HepG2 (cell line): ENCODE measurements at regions not wholly inside any gene's neighbourhood (a gene's known extent, or its start where the extent isn't known, plus 50 kb on each side); places are given as distances from the start of the nearest gene placed in this dataset.

ENCODE experiments used
- ATAC-seq: fragments of 200-7000 bp; cut with Tn5 transposase; 3 replicates; pipeline ENCODE4 v1.9.1; 2020; ENCODE audit warnings: mild to moderate bottlenecking, moderate library complexity
- BruUV-seq: library from RNA; stranded (reverse); fragments of 400-500 nt; replicated peaks from 2 replicates; lab custom pipeline; 2021; lab: Mats Ljungman, UMichigan
- CTCF ChIA-PET: fragments of 300-600 bp; formaldehyde crosslinking; extraction: SDS; loops from one replicate; lab custom pipeline; 2021; ENCODE audit warnings: low total read pairs, inconsistent platforms, low intra/inter-chr PET ratio; lab: Yijun Ruan, JAX
- POLR2A ChIA-PET: fragments of 350-600 bp; sonication (Branson Sonifier 250); formaldehyde crosslinking; loops from one replicate; lab custom pipeline; 2020; ENCODE audit warnings: antibody characterized with exemption, inconsistent platforms; lab: Yijun Ruan, JAX
- DNase-seq: peaks from one replicate; pipeline ENCODE4 v3.0.0-alpha.2; 2015; ENCODE audit warnings: low spot score
- FAIRE-seq: peaks from 3 replicates; lab custom pipeline; 2011; peaks lifted over from hg19 to GRCh38; lab: Jason Lieb, UNC
- H2AFZ ChIP-seq: one replicate; pipeline ENCODE4 v1.6.1; 2011; ENCODE audit warnings: low read length, inconsistent platforms
- H3K27ac ChIP-seq: fragments of 300-600 bp; 3 replicates; pipeline ENCODE4 v1.8.0; 2011; ENCODE audit warnings: mixed run types, mild to moderate bottlenecking, mixed read lengths, low read length, inconsistent platforms; ENCODE audit not compliant: insufficient read depth; ENCODE audit errors: extremely low read length
- H3K27me3 ChIP-seq, 2 experiments: fragments of 200-600 bp in 1 of 2; 2 replicates in 1 of 2; 3 replicates in 1 of 2; pipeline versions ENCODE4 v1.6.0 to v1.8.0; 2011; ENCODE audit warnings: low read length in 2 of 2, mild to moderate bottlenecking in 2 of 2, moderate library complexity in 2 of 2, inconsistent platforms in 1 of 2; ENCODE audit not compliant: insufficient read depth in 2 of 2, control insufficient read depth in 1 of 2
- H3K36me3 ChIP-seq, 2 experiments: fragments of 200-600 bp in 1 of 2; replicated peaks in 1 of 2; 2 replicates in 1 of 2; 3 replicates in 1 of 2; pipeline versions ENCODE4 v1.5.1 to v1.8.0; 2011; ENCODE audit warnings: low read length in 2 of 2, inconsistent platforms in 1 of 2; ENCODE audit not compliant: insufficient read depth in 2 of 2, control insufficient read depth in 1 of 2
- H3K4me1 ChIP-seq: 2 replicates; pipeline ENCODE4 v1.5.1; 2012; ENCODE audit warnings: low read length, inconsistent platforms; ENCODE audit not compliant: insufficient read depth
- H3K4me2 ChIP-seq: 2 replicates; pipeline ENCODE4 v1.6.0; 2011; ENCODE audit warnings: low read depth, low read length, inconsistent platforms
- H3K4me3 ChIP-seq, 3 experiments: fragments of 200-600 bp in 1 of 3; sonication (generic), shearing (Covaris generic) in 1 of 3; replicated peaks in 1 of 3; 2 replicates each; pipeline ENCODE4 v1.5.1; 2011 to 2016; ENCODE audit warnings: low read length in 3 of 3, inconsistent platforms in 2 of 3, low read depth in 2 of 3, mild to moderate bottlenecking in 2 of 3, control low read depth in 1 of 3, mixed read lengths in 1 of 3; ENCODE audit not compliant: insufficient read depth in 1 of 3
- H3K79me2 ChIP-seq: one replicate; pipeline ENCODE4 v1.6.1; 2011; ENCODE audit warnings: low read length, inconsistent platforms; ENCODE audit not compliant: insufficient read depth
- H3K9ac ChIP-seq: 2 replicates; pipeline ENCODE4 v1.6.0; 2011; ENCODE audit warnings: mild to moderate bottlenecking, low read depth, low read length, inconsistent platforms; ENCODE audit not compliant: insufficient read depth
- H3K9me3 ChIP-seq: 2 replicates; pipeline ENCODE4 v1.5.1; 2012; ENCODE audit warnings: mild to moderate bottlenecking, low read length
- H4K20me1 ChIP-seq: 2 replicates; pipeline ENCODE4 v1.6.0; 2011; ENCODE audit warnings: inconsistent platforms, mild to moderate bottlenecking, low read length, moderate library complexity; ENCODE audit not compliant: insufficient read depth
- GABPA ChIP-seq, 2 experiments: IDR thresholded peaks; 2 replicates each; pipeline ENCODE4 v1.6.1; 2011 to 2016; ENCODE audit warnings: low read depth in 2 of 2, low read length in 1 of 2, missing biosample characterization in 1 of 2, missing genetic modification characterization in 1 of 2
- HNRNPH1 ChIP-seq: fragments of 200-400 bp; formaldehyde crosslinking; optimal IDR thresholded peaks from 2 replicates; pipeline ENCODE3; 2017; ENCODE audit warnings: mild to moderate bottlenecking, low read depth, low read length
- HNRNPLL ChIP-seq: fragments of 200-400 bp; formaldehyde crosslinking; IDR thresholded peaks from 2 replicates; pipeline ENCODE4 v1.6.1; 2017; ENCODE audit warnings: mild to moderate bottlenecking, low read depth, low read length; ENCODE audit not compliant: poor library complexity, severe bottlenecking
- MED13 ChIP-seq: sonication (generic); formaldehyde crosslinking; IDR thresholded peaks from 2 replicates; pipeline ENCODE4 v1.5.0; 2020; ENCODE audit warnings: missing genetic modification reagents
- MYC ChIP-seq: sonication (generic); formaldehyde crosslinking; IDR thresholded peaks from 2 replicates; pipeline ENCODE4 v1.9.0; 2021; ENCODE audit warnings: missing genetic modification reagents, borderline replicate concordance
- NFE2L1 ChIP-seq: sonication (generic); formaldehyde crosslinking; IDR thresholded peaks from 2 replicates; pipeline ENCODE4 v1.4.0; 2020; ENCODE audit warnings: missing genetic modification reagents, mild to moderate bottlenecking, borderline replicate concordance
- NONO ChIP-seq, 2 experiments: fragments of 450-650 bp in 1 of 2; sonication (generic) in 1 of 2; formaldehyde crosslinking in 1 of 2; IDR thresholded peaks in 1 of 2; conservative IDR thresholded peaks in 1 of 2; 2 replicates each; pipeline versions ENCODE4 v1.6.1 to v1.8.0; 2017 to 2022; ENCODE audit warnings: mild to moderate bottlenecking in 1 of 2, missing genetic modification reagents in 1 of 2, moderate library complexity in 1 of 2
- RNF2 ChIP-seq: fragments of 450-650 bp; conservative IDR thresholded peaks from 2 replicates; pipeline ENCODE4 v1.6.1; 2016; ENCODE audit warnings: low read depth
- SOX6 ChIP-seq, 2 experiments: fragments of 450-650 bp in 1 of 2; sonication (generic) in 1 of 2; formaldehyde crosslinking in 1 of 2; IDR thresholded peaks; 2 replicates each; pipeline versions ENCODE4 v1.4.0 to v1.6.1; 2017 to 2020; ENCODE audit warnings: antibody characterized with exemption in 1 of 2, mild to moderate bottlenecking in 1 of 2, missing genetic modification reagents in 1 of 2
- TMF1 ChIP-seq: sonication (generic); formaldehyde crosslinking; IDR thresholded peaks from 2 replicates; pipeline ENCODE4 v1.8.1; 2022; ENCODE audit warnings: low read depth, missing genetic modification reagents
- U2AF2 ChIP-seq: fragments of 200-400 bp; formaldehyde crosslinking; IDR thresholded peaks from 2 replicates; pipeline ENCODE4 v1.6.1; 2017; ENCODE audit warnings: low read depth, mild to moderate bottlenecking, low read length
- ZNF383 ChIP-seq: sonication (generic); formaldehyde crosslinking; IDR thresholded peaks from 2 replicates; pipeline ENCODE4 v1.4.0; 2020; ENCODE audit warnings: missing genetic modification reagents, mild to moderate bottlenecking, borderline replicate concordance
- ZNF564 ChIP-seq: sonication (generic); formaldehyde crosslinking; IDR thresholded peaks from 2 replicates; pipeline ENCODE4 v1.8.1; 2023; ENCODE audit warnings: mild to moderate bottlenecking, missing genetic modification reagents
- ZNF7 ChIP-seq: IDR thresholded peaks from 2 replicates; pipeline ENCODE4 v1.6.1; 2016; ENCODE audit warnings: missing biosample characterization, missing genetic modification reagents
- ZNF772 ChIP-seq: sonication (generic); formaldehyde crosslinking; IDR thresholded peaks from 2 replicates; pipeline ENCODE4 v1.5.0; 2020; ENCODE audit warnings: mild to moderate bottlenecking, missing genetic modification reagents
- ZNF878 ChIP-seq: sonication (generic); formaldehyde crosslinking; IDR thresholded peaks from 2 replicates; pipeline ENCODE4 v1.8.1; 2023; ENCODE audit warnings: mild to moderate bottlenecking, missing genetic modification reagents, moderate library complexity
- in situ Hi-C: cut with HindIII; loops from 2 replicates; pipeline ENCODE4 v1.10.0; 2017; ENCODE audit warnings: low pct_unique_long_range_greater_than_20kb; ENCODE audit not compliant: extremely low pct_ligation_motif_present
- intact Hi-C: fragments of 100-400 bp; cut with micrococcal nuclease; formaldehyde crosslinking; loops from one replicate; pipeline ENCODE4 v1.10.0; 2022; ENCODE audit not compliant: unreplicated experiment
- TF ChIP-seq, protein P1 (sequence below): sonication (generic); formaldehyde crosslinking; IDR thresholded peaks from 2 replicates; pipeline ENCODE4 v1.4.0; 2020; ENCODE audit warnings: mild to moderate bottlenecking, missing genetic modification reagents
- TF ChIP-seq, protein P2 (sequence below): sonication (generic); formaldehyde crosslinking; IDR thresholded peaks from 2 replicates; pipeline ENCODE4 v1.8.0; 2023; ENCODE audit warnings: mild to moderate bottlenecking, missing genetic modification reagents
- TF ChIP-seq, protein P3 (sequence below): sonication (generic); formaldehyde crosslinking; IDR thresholded peaks from 2 replicates; pipeline ENCODE4 v1.5.1; 2020; ENCODE audit warnings: missing genetic modification reagents, mild to moderate bottlenecking, borderline replicate concordance

DNA sequence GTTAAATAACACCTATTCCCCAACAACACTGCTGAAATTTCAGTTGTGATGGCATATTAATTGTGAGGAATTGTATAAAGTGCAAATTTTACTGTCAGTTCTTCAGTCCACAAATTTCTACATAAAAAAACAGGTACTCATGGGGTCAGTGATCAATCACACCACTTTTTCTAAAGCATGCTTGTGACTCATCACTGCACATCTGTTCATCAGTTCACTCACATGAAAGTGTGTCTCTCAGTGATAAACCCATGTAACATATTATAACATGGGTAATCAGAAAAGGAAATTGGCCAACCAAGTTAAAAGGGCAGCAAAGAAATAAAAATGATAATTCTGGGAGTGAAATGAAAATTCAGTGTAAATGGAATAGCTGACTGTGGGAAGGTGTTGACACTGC, 234.7 kb upstream of the FKBP1C start:
- no peak overlapping the region for H3K4me3 ChIP-seq
- DNase-seq: no peak
- intact Hi-C loops: no loop called here
- no peaks in the 10 kb centered on the region for H3K36me3 ChIP-seq
- H3K27ac ChIP-seq: no peak overlapping the region
- in situ Hi-C loops: no loop called here
- ChIA-PET POLR2A (no interaction called here), CTCF (no interaction called here)
- H3K27me3 ChIP-seq: no peaks in the 10 kb centered on the region
- H3K9ac ChIP-seq: no peak overlapping the region
- H3K9me3 ChIP-seq: no peaks in the 10 kb centered on the region
- H3K4me1 ChIP-seq: no peaks in the 10 kb centered on the region
- H3K79me2 ChIP-seq: no peaks in the 10 kb centered on the region
- H3K4me2 ChIP-seq: no peak overlapping the region
- H2AFZ ChIP-seq: no peak overlapping the region
- no peaks in the 10 kb centered on the region for H4K20me1 ChIP-seq
- ATAC-seq: no peak
- FAIRE-seq: no peak
- BruUV-seq: no TSS peak
- TF ChIP-seq NFE2L1: no peak
- no peak for TF ChIP-seq ZNF564 (CRISPR knock-in tag)
- TF ChIP-seq SOX6 (IDR thresholded peaks at IDR 0.05): no peak
- no peak for TF ChIP-seq SOX6 (CRISPR knock-in tag; IDR thresholded peaks at IDR 0.05)
- TF ChIP-seq ZNF878: no peak
- TF ChIP-seq ZNF7 (CRISPR knock-in tag): no peak
- no peak for TF ChIP-seq NONO (IDR thresholded peaks at IDR 0.05)
- TF ChIP-seq NONO (CRISPR knock-in tag; conservative IDR thresholded peaks at IDR 0.05): no peak
- TF ChIP-seq U2AF2: no peak
- no peak for TF ChIP-seq HNRNPH1
- no peak for TF ChIP-seq ZNF383 (CRISPR knock-in tag)
- no peak for TF ChIP-seq ZNF772 (CRISPR knock-in tag)
- TF ChIP-seq, protein P1, sequence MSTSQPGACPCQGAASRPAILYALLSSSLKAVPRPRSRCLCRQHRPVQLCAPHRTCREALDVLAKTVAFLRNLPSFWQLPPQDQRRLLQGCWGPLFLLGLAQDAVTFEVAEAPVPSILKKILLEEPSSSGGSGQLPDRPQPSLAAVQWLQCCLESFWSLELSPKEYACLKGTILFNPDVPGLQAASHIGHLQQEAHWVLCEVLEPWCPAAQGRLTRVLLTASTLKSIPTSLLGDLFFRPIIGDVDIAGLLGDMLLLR: no peak
- TF ChIP-seq GABPA (IDR thresholded peaks at IDR 0.05; ENCODE audit: low read depth, low read length): no peak
- TF ChIP-seq GABPA (CRISPR knock-in tag; IDR thresholded peaks at IDR 0.05; ENCODE audit: low read depth): no peak
- TF ChIP-seq, protein P2, sequence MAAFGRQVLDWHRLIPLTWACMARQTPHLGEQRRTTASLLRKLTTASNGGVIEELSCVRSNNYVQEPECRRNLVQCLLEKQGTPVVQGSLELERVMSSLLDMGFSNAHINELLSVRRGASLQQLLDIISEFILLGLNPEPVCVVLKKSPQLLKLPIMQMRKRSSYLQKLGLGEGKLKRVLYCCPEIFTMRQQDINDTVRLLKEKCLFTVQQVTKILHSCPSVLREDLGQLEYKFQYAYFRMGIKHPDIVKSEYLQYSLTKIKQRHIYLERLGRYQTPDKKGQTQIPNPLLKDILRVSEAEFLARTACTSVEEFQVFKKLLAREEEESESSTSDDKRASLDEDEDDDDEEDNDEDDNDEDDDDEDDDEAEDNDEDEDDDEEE: no peak
- TF ChIP-seq RNF2: no peak
- TF ChIP-seq MED13: no peak
- TF ChIP-seq HNRNPLL: no peak
- TF ChIP-seq TMF1 (CRISPR knock-in tag): no peak
- TF ChIP-seq MYC (CRISPR knock-in tag): no peak
- TF ChIP-seq, protein P3, sequence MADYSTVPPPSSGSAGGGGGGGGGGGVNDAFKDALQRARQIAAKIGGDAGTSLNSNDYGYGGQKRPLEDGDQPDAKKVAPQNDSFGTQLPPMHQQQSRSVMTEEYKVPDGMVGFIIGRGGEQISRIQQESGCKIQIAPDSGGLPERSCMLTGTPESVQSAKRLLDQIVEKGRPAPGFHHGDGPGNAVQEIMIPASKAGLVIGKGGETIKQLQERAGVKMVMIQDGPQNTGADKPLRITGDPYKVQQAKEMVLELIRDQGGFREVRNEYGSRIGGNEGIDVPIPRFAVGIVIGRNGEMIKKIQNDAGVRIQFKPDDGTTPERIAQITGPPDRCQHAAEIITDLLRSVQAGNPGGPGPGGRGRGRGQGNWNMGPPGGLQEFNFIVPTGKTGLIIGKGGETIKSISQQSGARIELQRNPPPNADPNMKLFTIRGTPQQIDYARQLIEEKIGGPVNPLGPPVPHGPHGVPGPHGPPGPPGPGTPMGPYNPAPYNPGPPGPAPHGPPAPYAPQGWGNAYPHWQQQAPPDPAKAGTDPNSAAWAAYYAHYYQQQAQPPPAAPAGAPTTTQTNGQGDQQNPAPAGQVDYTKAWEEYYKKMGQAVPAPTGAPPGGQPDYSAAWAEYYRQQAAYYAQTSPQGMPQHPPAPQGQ (CRISPR knock-in tag): no peak
